Right lobe of liver (tissue), 6 donors: ENCODE measurements at regions not wholly inside any gene's neighbourhood (a gene's known extent, or its start where the extent isn't known, plus 50 kb on each side); places are given as distances from the start of the nearest gene placed in this dataset.

Experiments
- ATAC-seq, 4 donors: fragments of 200-7000 bp; cut with Tn5 transposase; one replicate each; pipeline ENCODE4 v1.9.1; 2020; ENCODE audit warnings: mild to moderate bottlenecking in 4 of 4, moderate library complexity in 4 of 4
- DNase-seq, 3 donors: peaks; one replicate each; pipeline ENCODE4 v3.0.0-alpha.2; 2020
- H3K27ac ChIP-seq, 3 donors: fragments of 200-600 bp; one replicate each; pipeline ENCODE4 v1.8.0; 2022
- H3K27me3 ChIP-seq, 2 donors: fragments of 200-600 bp; one replicate each; pipeline ENCODE4 v1.8.0; 2022
- H3K36me3 ChIP-seq, 4 donors: fragments of 200-600 bp; sonication (generic) in 1 of 4; one replicate each; pipeline versions ENCODE4 v1.5.1 to v1.8.0; 2017 to 2022; ENCODE audit warnings: control low read depth in 1 of 4
- H3K4me1 ChIP-seq, 4 donors: fragments of 200-600 bp; sonication (generic) in 1 of 4; one replicate each; pipeline versions ENCODE4 v1.5.1 to v1.8.0; 2017 to 2022; ENCODE audit warnings: control low read depth in 1 of 4
- H3K4me3 ChIP-seq, 3 donors: fragments of 200-600 bp; one replicate each; pipeline ENCODE4 v1.8.0; 2022
- H3K9me3 ChIP-seq, 4 donors: fragments of 200-600 bp; sonication (generic) in 1 of 4; one replicate each; pipeline versions ENCODE4 v1.5.1 to v1.8.0; 2017 to 2022; ENCODE audit warnings: control low read depth in 1 of 4
- CTCF ChIP-seq, 4 donors: fragments of 200-600 bp in 3 of 4; fragments of 450-650 bp in 1 of 4; IDR thresholded peaks; one replicate each; pipeline versions ENCODE4 v1.5.1 to v1.8.0; 2016 to 2022; ENCODE audit warnings: antibody characterized with exemption in 4 of 4, mild to moderate bottlenecking in 2 of 4
- POLR2A ChIP-seq: fragments of 450-650 bp; IDR thresholded peaks from one replicate; pipeline ENCODE4 v1.6.1; 2017; ENCODE audit warnings: antibody characterized with exemption, mild to moderate bottlenecking
- WGBS: methylation state at CpG from one replicate; pipeline ENCODE4 v1.1.6; 2018; ENCODE audit warnings: low coverage, low lambda C conversion rate; ENCODE audit not compliant: insufficient coverage; ENCODE audit errors: missing lambda C conversion rate; 5-methylcytosine and 5-hydroxymethylcytosine counted together
- intact Hi-C, 2 donors: fragments of 100-400 bp; cut with DNase I; formaldehyde crosslinking; loops; one replicate each; pipeline versions ENCODE4 v1.11.2 to v1.14.1; 2022
- donor health status: DM: no; HTN: yes; CAD: no.
- donor health status: DM: no; HTN: no; CAD: no.
- donor health status: DM: no; HTN: no; CAD: no.
- donor health status: DM: no; HTN: yes; CAD: no.
- donor health status: DM: no; HTN: yes; CAD: no.

DNA sequence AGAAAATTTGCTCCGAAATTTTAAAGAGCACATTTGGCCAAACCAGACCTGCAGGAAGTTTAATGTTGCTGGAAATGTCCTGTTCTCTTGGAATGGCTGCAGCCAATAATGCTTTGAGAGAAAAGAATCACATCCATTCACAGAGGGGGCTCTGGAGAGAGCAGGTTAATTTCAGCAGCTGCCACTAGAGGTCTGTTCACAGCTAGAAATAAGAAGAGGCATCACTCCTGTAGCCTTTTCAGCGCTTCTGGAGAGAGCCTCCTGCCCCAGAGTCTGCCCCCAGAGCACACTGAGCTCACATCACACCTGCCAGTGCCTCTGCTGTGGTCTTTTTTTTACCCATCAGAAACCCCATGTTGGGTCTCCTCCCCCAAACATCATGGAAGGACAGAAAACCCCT is 124.8 kb upstream of the RAD23B start:
- ATAC-seq, result peak; percentile 52 to 75 (median 58)
- Histone ChIP-seq H3K4me1 (no peaks in the 10 kb centered on the region), H3K27ac (no peak overlapping the region), H3K9me3 (no peaks in the 10 kb centered on the region), H3K27me3 (no peaks in the 10 kb centered on the region), H3K4me3 (no peak overlapping the region), H3K36me3 (no peaks in the 10 kb centered on the region)
- peak in 3 of 4 donors; percentile 17 to 38 (median 29) for TF ChIP-seq CTCF (IDR thresholded peaks at IDR 0.05)
- no peak for TF ChIP-seq POLR2A
- intact Hi-C loops, result no loop called here
- DNase-seq, result no peak
- 24% methylated on average over 2 of the region's 2 CpGs for WGBS

GRCh38 chr9:107161338-107161737 is 121.7 kb upstream of the RAD23B start:
- no peak for TF ChIP-seq CTCF (IDR thresholded peaks at IDR 0.05)
- no peak for TF ChIP-seq POLR2A
- DNase-seq, result no peak
- 17% methylated on average over 2 of the region's 2 CpGs for WGBS
- no peaks in the 10 kb centered on the region for H3K27me3 ChIP-seq
- no peak overlapping the region for H3K27ac ChIP-seq
- no peak for ATAC-seq
- intact Hi-C loops, result no loop called here
- no peak overlapping the region for H3K4me3 ChIP-seq
- no peaks in the 10 kb centered on the region for H3K4me1 ChIP-seq
- no peaks in the 10 kb centered on the region for H3K9me3 ChIP-seq
- no peaks in the 10 kb centered on the region for H3K36me3 ChIP-seq

DNA sequence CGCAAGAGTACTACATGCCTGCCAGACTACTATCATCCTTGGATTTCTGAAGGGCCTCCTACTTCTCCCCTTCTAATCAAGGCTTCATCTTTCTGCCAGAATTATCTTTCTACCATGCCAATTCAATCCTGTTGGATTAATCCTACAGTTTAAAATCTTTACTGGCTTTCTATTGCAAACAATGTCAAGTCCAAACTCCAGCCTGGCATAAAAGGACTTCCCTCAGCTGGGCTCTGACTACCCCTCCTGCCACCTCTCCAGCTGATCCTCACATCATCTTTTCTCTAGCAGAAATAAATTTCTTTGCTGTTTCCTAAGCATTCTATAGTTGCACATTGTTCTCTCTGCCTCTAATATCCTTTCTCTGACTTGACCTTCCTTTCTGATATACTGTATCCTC is 119.7 kb upstream of the RAD23B start:
- no peaks in the 10 kb centered on the region for H3K27me3 ChIP-seq
- no peak for TF ChIP-seq POLR2A
- DNase-seq (no peak), ATAC-seq (peak in 3 of 4 donors; percentile 44 to 68 (median 62))
- no peaks in the 10 kb centered on the region for H3K36me3 ChIP-seq
- intact Hi-C loops, result no loop called here
- H3K4me3 ChIP-seq, result no peak overlapping the region
- no peaks in the 10 kb centered on the region for H3K4me1 ChIP-seq
- 100% methylated on average over 1 of the region's 1 CpG for WGBS
- no peak overlapping the region for H3K27ac ChIP-seq
- no peaks in the 10 kb centered on the region for H3K9me3 ChIP-seq

DNA sequence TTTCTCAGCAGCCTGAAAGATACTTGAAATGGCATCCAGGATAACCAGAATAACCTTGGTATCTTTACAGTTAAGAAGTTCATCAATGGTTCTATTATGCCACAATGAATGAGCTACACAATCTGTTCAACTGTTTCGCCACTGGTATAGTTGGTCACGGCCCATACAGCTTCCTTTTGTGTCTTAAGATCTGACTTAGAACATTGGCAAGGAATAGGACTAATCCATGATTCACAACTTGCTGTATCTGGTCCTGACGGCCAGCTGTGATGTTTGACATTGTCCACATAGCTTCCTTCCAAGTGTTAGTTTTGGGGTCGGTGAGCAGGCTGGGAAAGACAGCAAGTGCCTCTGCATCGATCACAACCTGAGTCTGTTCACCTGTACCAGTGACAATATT is 113.3 kb upstream of the RAD23B start:
- Histone ChIP-seq H3K27ac (no peak overlapping the region), H3K4me3 (no peak overlapping the region), H3K4me1 (peaks cover 0 to 13% (median 4%) of the 10 kb centered on the region in 4 donors), H3K9me3 (no peaks in the 10 kb centered on the region), H3K36me3 (no peaks in the 10 kb centered on the region), H3K27me3 (no peaks in the 10 kb centered on the region)
- no peak for ATAC-seq
- no peak for DNase-seq
- 87% methylated on average over 5 of the region's 5 CpGs for WGBS
- intact Hi-C loops, result no loop called here
- no peak for TF ChIP-seq POLR2A

DNA sequence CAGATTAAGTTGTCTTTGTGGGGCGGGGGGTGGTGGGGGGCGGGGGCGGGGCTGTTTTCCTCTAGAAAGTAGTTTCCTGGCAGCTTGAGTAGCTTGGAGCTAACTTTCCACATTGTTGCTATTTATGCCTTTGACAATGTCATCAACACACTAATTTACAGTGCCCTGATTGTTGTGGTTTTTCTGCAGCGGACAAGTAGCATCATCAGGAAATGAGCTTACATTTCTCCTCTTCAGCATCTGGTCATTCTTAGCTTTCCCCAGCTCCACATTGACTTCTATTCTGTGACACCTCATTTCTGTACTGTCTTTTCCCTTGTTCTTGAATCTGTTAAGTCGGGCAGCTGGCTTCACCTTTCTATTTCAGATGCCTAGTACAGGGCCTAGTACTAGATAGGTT is 112.3 kb upstream of the RAD23B start:
- no peaks in the 10 kb centered on the region for H3K9me3 ChIP-seq
- H3K36me3 ChIP-seq, result no peaks in the 10 kb centered on the region
- no peak for TF ChIP-seq CTCF (IDR thresholded peaks at IDR 0.05)
- TF ChIP-seq POLR2A, result no peak
- H3K4me3 ChIP-seq, result no peak overlapping the region
- WGBS, result 50% methylated on average over 4 of the region's 5 CpGs
- H3K27ac ChIP-seq, result no peak overlapping the region
- intact Hi-C loops, result no loop called here
- DNase-seq (no peak), ATAC-seq (no peak)
- peaks cover 0 to 20% (median 6%) of the 10 kb centered on the region in 4 donors for H3K4me1 ChIP-seq
- no peaks in the 10 kb centered on the region for H3K27me3 ChIP-seq
